ENCODE measurements at regions not wholly inside any gene's neighbourhood (a gene's known extent, or its start where the extent isn't known, plus 50 kb on each side); places are given as distances from the start of the nearest gene placed in this dataset.

DNA sequence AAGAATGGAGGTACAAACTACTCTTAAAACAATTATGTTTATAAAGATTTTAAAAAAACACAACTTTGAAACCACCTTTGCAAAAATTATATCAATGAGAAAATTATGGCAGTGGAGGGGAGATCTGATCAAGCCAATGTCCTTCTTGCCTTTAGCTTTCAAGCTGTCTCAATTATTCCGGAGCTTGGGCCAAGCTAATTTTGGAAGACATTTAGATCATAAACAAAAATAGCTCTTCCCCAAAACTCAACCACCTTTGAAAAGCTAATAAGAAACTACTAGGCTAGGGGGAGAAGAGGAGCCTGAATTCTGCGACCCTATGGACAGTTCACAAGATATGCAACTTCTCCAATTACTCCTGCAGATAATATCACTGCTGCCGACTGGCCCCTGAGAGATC lies 263.3 kb downstream of the ICE1 start:
- Histone ChIP-seq H3K27me3 (ENCODE audit: control insufficient read depth in 1 of 2, insufficient read depth in 2 of 2, low read length in 1 of 2) (no peaks in the 10 kb centered on the region), H3K9me3 (ENCODE audit: control insufficient read depth, low read length) (peaks cover 3% of the 10 kb centered on the region), H3K36me3 (ENCODE audit: control insufficient read depth in 1 of 2, insufficient read depth in 2 of 2, low read length in 1 of 2) (no peaks in the 10 kb centered on the region), H3K4me3 (ENCODE audit: low read length in 2 of 2) (no peak overlapping the region), H3K4me1 (ENCODE audit: control insufficient read depth in 1 of 2, insufficient read depth in 2 of 2, low read length in 2 of 2) (peaks cover 0 to 3% of the 10 kb centered on the region in 2 donors), H3K27ac (ENCODE audit: low read depth in 1 of 2, low read length in 2 of 2) (no peak overlapping the region)
- ATAC-seq (ENCODE audit: low FRiP score) (no peak), DNase-seq (no peak)
- intact Hi-C loops (cut with DNase I): no loop called here
- 83 to 85% methylated on average over 3 of the region's 3 CpGs for WGBS, 2 donors

DNA sequence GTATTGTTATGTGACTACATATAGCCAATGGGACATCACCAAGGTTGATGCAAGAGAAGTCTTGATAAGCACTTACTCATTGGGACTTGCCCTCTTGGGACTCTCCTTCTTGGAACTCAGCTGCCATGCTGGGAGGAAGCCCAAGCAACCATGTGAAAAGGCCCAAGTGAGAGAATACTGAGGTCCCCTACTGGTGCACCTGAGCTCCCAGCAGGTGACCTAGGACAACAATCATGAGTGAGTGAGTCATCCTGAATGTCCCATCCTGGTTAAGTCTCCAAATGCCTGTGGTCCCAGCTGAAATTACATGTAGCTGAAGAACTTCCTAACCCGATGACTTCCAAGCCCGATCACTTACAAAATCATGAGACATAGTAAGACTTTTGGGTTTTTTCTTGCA lies 260.7 kb downstream of the ICE1 start:
- H3K36me3 ChIP-seq (ENCODE audit: control insufficient read depth in 1 of 2, insufficient read depth in 2 of 2, low read length in 1 of 2): no peaks in the 10 kb centered on the region
- peaks cover 3% of the 10 kb centered on the region for H3K9me3 ChIP-seq (ENCODE audit: control insufficient read depth, low read length)

DNA sequence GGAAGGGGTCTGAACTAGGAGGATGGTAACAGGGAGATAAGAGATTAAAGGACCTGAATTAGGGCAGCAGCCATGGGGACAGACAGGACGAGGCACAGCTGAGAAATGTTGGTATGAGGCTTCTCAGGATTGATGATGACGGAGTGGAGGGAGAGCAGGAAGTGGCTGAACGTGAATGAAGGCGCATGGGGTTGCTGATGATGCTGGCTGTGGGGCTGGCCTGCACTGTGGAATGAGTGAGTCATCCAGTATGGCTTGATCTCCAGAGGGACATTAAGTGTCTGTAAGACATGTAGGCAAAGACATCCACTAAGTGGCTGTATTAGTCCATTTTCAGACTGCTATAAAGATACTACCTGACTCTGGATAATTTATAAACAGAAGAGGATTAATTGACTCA lies 256.4 kb downstream of the ICE1 start:
- intact Hi-C loops (cut with DNase I): no loop called here
- Histone ChIP-seq H3K27me3 (ENCODE audit: control insufficient read depth in 1 of 2, insufficient read depth in 2 of 2, low read length in 1 of 2) (no peaks in the 10 kb centered on the region), H3K4me3 (ENCODE audit: low read length in 2 of 2) (no peak overlapping the region), H3K27ac (ENCODE audit: low read depth in 1 of 2, low read length in 2 of 2) (no peak overlapping the region), H3K4me1 (ENCODE audit: control insufficient read depth in 1 of 2, insufficient read depth in 2 of 2, low read length in 2 of 2) (no peaks in the 10 kb centered on the region), H3K9me3 (ENCODE audit: control insufficient read depth, low read length) (peaks cover 3% of the 10 kb centered on the region), H3K36me3 (ENCODE audit: control insufficient read depth in 1 of 2, insufficient read depth in 2 of 2, low read length in 1 of 2) (no peaks in the 10 kb centered on the region)
- ATAC-seq (ENCODE audit: low FRiP score): peak; percentile 67
- 53 to 57% methylated on average over 4 of the region's 4 CpGs for WGBS, 2 donors
- DNase-seq: peak in 1 of 2 donors; percentile 85

More for the DNA sequence above, 260.7 kb downstream of the ICE1 start:
- no peak overlapping the region for H3K27ac ChIP-seq (ENCODE audit: low read depth in 1 of 2, low read length in 2 of 2)
- WGBS, 2 donors: 67 to 99% methylated on average over 2 of the region's 2 CpGs
- intact Hi-C loops (cut with DNase I): no loop called here
- no peak for DNase-seq
- no peaks in the 10 kb centered on the region for H3K27me3 ChIP-seq (ENCODE audit: control insufficient read depth in 1 of 2, insufficient read depth in 2 of 2, low read length in 1 of 2)
- H3K4me1 ChIP-seq (ENCODE audit: control insufficient read depth in 1 of 2, insufficient read depth in 2 of 2, low read length in 2 of 2): peaks cover 0 to 3% of the 10 kb centered on the region in 2 donors
- no peak overlapping the region for H3K4me3 ChIP-seq (ENCODE audit: low read length in 2 of 2)
- ATAC-seq (ENCODE audit: low FRiP score): no peak

DNA sequence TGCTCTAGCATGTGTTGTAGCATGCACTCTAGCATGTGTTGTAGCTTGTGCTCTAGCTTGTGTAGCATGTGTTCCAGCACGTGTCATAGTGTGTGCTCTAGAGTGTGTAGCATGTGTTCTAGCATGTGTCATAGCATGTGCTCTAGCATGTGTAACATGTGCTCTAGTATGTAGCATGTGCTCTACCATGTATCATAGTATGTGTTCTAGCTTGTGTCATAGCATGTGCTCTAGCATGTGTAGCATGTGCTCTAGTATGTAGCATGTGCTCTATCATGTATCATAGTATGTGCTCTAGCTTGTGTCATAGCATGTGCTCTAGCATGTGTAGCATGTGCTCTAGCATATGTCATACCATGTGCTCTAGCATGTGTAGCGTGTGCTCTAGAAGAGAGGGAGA lies 255.3 kb downstream of the ICE1 start:
- no peaks in the 10 kb centered on the region for H3K9me3 ChIP-seq (ENCODE audit: control insufficient read depth, low read length)
- H3K36me3 ChIP-seq (ENCODE audit: control insufficient read depth in 1 of 2, insufficient read depth in 2 of 2, low read length in 1 of 2): no peaks in the 10 kb centered on the region
- H3K27ac ChIP-seq (ENCODE audit: low read depth in 1 of 2, low read length in 2 of 2): no peak overlapping the region
- no peaks in the 10 kb centered on the region for H3K4me1 ChIP-seq (ENCODE audit: control insufficient read depth in 1 of 2, insufficient read depth in 2 of 2, low read length in 2 of 2)
- H3K4me3 ChIP-seq (ENCODE audit: low read length in 2 of 2): no peak overlapping the region
- WGBS, 2 donors: 93 to 97% methylated on average over 2 of the region's 2 CpGs
- H3K27me3 ChIP-seq (ENCODE audit: control insufficient read depth in 1 of 2, insufficient read depth in 2 of 2, low read length in 1 of 2): no peaks in the 10 kb centered on the region
- intact Hi-C loops (cut with DNase I): no loop called here
- no peak for ATAC-seq (ENCODE audit: low FRiP score)
- DNase-seq: no peak

DNA sequence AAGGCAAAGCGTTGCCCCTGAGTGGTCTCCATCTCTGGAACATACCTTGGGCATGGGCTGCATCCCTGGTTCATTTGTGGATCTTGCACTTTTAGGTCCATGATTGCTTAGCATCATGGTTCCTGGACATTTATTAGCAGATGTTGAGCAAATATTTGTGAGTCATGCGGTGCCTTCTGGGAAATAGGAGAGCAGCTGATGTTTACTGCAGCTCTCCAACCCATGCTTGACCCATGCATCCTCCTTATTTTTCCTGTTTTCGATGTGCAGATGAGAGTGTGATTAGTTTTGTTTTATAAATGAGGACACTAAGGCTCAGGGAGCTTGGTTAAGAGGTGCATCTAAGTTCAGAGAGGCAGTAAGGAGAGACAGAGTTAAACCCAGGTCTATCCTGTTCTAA lies 253.7 kb downstream of the ICE1 start:
- ATAC-seq (ENCODE audit: low FRiP score): peak; percentile 34
- H3K4me3 ChIP-seq (ENCODE audit: low read length in 2 of 2): no peak overlapping the region
- intact Hi-C loops (cut with DNase I): no loop called here
- no peak for DNase-seq
- 93 to 94% methylated on average over 3 of the region's 3 CpGs for WGBS, 2 donors
- no peaks in the 10 kb centered on the region for H3K9me3 ChIP-seq (ENCODE audit: control insufficient read depth, low read length)
- no peaks in the 10 kb centered on the region for H3K27me3 ChIP-seq (ENCODE audit: control insufficient read depth in 1 of 2, insufficient read depth in 2 of 2, low read length in 1 of 2)
- no peak overlapping the region for H3K27ac ChIP-seq (ENCODE audit: low read depth in 1 of 2, low read length in 2 of 2)
- no peaks in the 10 kb centered on the region for H3K4me1 ChIP-seq (ENCODE audit: control insufficient read depth in 1 of 2, insufficient read depth in 2 of 2, low read length in 2 of 2)
- no peaks in the 10 kb centered on the region for H3K36me3 ChIP-seq (ENCODE audit: control insufficient read depth in 1 of 2, insufficient read depth in 2 of 2, low read length in 1 of 2)

DNA sequence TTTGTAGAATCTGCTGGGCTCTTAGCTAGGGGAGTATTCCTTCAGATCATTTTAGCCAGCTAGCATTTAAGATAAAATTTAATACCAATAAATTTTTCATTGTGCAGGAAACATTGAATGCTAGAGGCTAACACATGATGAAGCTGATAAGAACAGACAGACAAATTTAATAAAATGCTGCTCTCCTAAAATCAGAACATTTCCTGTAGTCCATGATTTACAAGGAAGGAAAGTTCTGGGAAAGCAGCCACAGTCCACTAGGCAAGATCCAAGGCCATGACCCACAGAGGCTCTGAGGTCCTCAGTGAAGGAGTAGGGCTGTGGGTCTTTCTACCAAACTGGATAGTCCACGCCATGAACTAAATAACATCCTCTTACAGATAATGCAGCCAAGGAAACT lies 253.0 kb downstream of the ICE1 start:
- intact Hi-C loops (cut with DNase I): no loop called here
- Histone ChIP-seq H3K36me3 (ENCODE audit: control insufficient read depth in 1 of 2, insufficient read depth in 2 of 2, low read length in 1 of 2) (no peaks in the 10 kb centered on the region), H3K4me1 (ENCODE audit: control insufficient read depth in 1 of 2, insufficient read depth in 2 of 2, low read length in 2 of 2) (no peaks in the 10 kb centered on the region), H3K27me3 (ENCODE audit: control insufficient read depth in 1 of 2, insufficient read depth in 2 of 2, low read length in 1 of 2) (no peaks in the 10 kb centered on the region), H3K27ac (ENCODE audit: low read depth in 1 of 2, low read length in 2 of 2) (no peak overlapping the region), H3K9me3 (ENCODE audit: control insufficient read depth, low read length) (no peaks in the 10 kb centered on the region), H3K4me3 (ENCODE audit: low read length in 2 of 2) (no peak overlapping the region)
- 75 to 95% methylated on average over 1 of the region's 1 CpG for WGBS, 2 donors
- DNase-seq (no peak), ATAC-seq (ENCODE audit: low FRiP score) (peak; percentile 68)

DNA sequence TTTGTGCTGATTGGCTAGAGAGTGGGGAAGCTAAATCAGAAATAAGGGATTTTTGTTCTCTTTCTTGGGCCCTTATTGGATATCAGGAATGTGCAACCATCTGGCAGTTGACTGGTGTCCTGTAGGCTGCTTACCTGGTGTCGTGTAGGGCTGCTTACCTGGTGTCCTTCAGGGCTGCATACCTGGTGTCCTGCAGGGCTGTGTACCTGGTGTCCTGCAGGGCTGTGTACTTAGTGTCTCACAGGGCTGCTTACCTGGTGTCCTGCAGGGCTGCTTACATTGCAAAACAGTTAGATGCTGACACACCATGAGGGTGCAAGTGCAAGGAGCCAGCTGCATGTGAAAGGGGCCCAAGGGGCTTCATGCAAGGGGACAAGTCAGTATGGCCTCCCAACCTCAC lies 249.3 kb downstream of the ICE1 start:
- intact Hi-C loops (cut with DNase I): no loop called here
- no peaks in the 10 kb centered on the region for H3K27me3 ChIP-seq (ENCODE audit: control insufficient read depth in 1 of 2, insufficient read depth in 2 of 2, low read length in 1 of 2)
- H3K4me1 ChIP-seq (ENCODE audit: control insufficient read depth in 1 of 2, insufficient read depth in 2 of 2, low read length in 2 of 2): no peaks in the 10 kb centered on the region
- H3K36me3 ChIP-seq (ENCODE audit: control insufficient read depth in 1 of 2, insufficient read depth in 2 of 2, low read length in 1 of 2): no peaks in the 10 kb centered on the region
- WGBS, 2 donors: 75 to 78% methylated on average over 1 of the region's 1 CpG
- H3K27ac ChIP-seq (ENCODE audit: low read depth in 1 of 2, low read length in 2 of 2): no peak overlapping the region
- DNase-seq (no peak), ATAC-seq (ENCODE audit: low FRiP score) (no peak)
- H3K4me3 ChIP-seq (ENCODE audit: low read length in 2 of 2): no peak overlapping the region
- H3K9me3 ChIP-seq (ENCODE audit: control insufficient read depth, low read length): no peaks in the 10 kb centered on the region

DNA sequence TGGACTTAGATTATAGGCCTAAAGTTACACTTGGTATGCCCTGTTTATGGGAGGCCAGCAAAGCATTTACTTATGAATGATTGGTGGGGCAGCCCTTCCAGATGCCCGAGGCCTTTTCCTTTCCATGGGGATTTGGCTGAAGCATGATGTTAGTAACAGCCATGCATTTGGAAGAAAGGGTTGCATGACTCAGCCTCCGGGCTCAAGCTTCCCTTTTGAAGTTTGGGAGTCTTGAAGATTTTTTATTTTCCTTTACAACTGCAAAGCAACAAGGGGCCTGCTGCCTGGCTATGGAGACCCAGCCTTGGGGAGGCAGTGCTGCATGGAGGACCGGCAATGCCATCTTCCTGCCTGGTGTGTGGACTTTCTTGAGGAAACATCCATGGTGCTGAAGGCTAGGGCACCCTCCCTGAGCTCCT lies 244.7 kb downstream of the ICE1 start:
- ATAC-seq (ENCODE audit: low FRiP score): no peak

DNA sequence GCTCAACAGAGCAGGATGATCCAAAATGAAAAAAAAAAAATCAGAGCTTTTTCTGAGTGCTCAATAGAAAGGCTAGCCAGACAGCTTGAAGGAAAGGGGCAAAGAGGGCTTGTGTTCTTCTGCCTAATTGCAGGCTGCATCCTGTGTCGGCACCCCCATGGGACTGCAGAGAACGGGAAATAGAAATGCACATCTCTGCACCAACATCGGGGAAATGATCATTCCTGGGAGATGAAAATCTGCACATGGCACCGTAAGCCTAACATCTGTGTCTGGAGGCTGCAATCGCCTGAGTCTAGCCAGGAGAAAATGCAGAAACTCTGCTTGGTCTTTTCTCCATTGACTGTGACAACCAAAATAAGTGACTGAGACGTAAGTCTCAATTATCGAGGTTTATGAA lies 243.9 kb downstream of the ICE1 start:
- 80 to 88% methylated on average over 7 of the region's 7 CpGs for WGBS, 2 donors
- DNase-seq: no peak
- Histone ChIP-seq H3K36me3 (ENCODE audit: control insufficient read depth in 1 of 2, insufficient read depth in 2 of 2, low read length in 1 of 2) (no peaks in the 10 kb centered on the region), H3K4me3 (ENCODE audit: low read length in 2 of 2) (no peak overlapping the region), H3K27ac (ENCODE audit: low read depth in 1 of 2, low read length in 2 of 2) (no peak overlapping the region), H3K4me1 (ENCODE audit: control insufficient read depth in 1 of 2, insufficient read depth in 2 of 2, low read length in 2 of 2) (no peaks in the 10 kb centered on the region), H3K9me3 (ENCODE audit: control insufficient read depth, low read length) (no peaks in the 10 kb centered on the region), H3K27me3 (ENCODE audit: control insufficient read depth in 1 of 2, insufficient read depth in 2 of 2, low read length in 1 of 2) (no peaks in the 10 kb centered on the region)
- ATAC-seq (ENCODE audit: low FRiP score): no peak
- intact Hi-C loops (cut with DNase I): no loop called here

More for the DNA sequence above, 244.7 kb downstream of the ICE1 start:
- no peak for DNase-seq
- Histone ChIP-seq H3K27ac (ENCODE audit: low read depth in 1 of 2, low read length in 2 of 2) (no peak overlapping the region), H3K4me3 (ENCODE audit: low read length in 2 of 2) (no peak overlapping the region), H3K27me3 (ENCODE audit: control insufficient read depth in 1 of 2, insufficient read depth in 2 of 2, low read length in 1 of 2) (no peaks in the 10 kb centered on the region), H3K36me3 (ENCODE audit: control insufficient read depth in 1 of 2, insufficient read depth in 2 of 2, low read length in 1 of 2) (no peaks in the 10 kb centered on the region), H3K9me3 (ENCODE audit: control insufficient read depth, low read length) (no peaks in the 10 kb centered on the region), H3K4me1 (ENCODE audit: control insufficient read depth in 1 of 2, insufficient read depth in 2 of 2, low read length in 2 of 2) (no peaks in the 10 kb centered on the region)
- 33 to 34% methylated on average over 3 of the region's 3 CpGs for WGBS, 2 donors
- intact Hi-C loops (cut with DNase I): no loop called here

Measured in aorta (tissue), 5 donors.